B cell (primary cell): ENCODE measurements at regions not wholly inside any gene's neighbourhood (a gene's known extent, or its start where the extent isn't known, plus 50 kb on each side); places are given as distances from the start of the nearest gene placed in this dataset.

Experiments used
- ATAC-seq: fragments of 200-7000 bp; cut with Tn5 transposase; one replicate; pipeline ENCODE4 v1.10.0; 2021; ENCODE audit warnings: low read depth, mild to moderate bottlenecking, moderate number of reproducible peaks, moderate library complexity
- CTCF ChIA-PET: fragments of 350-600 bp; sonication (Branson Sonifier 250); formaldehyde crosslinking; loops from one replicate; lab custom pipeline; 2021; ENCODE audit warnings: antibody characterized with exemption, inconsistent platforms; lab: Charles Lee
- POLR2A ChIA-PET: fragments of 350-600 bp; sonication (Branson Sonifier 250); formaldehyde crosslinking; loops from one replicate; lab custom pipeline; 2021; ENCODE audit warnings: antibody characterized with exemption; lab: Charles Lee
- DNase-seq: peaks from one replicate; pipeline ENCODE4 v3.0.0; 2013
- H2AFZ ChIP-seq: 2 replicates; pipeline ENCODE4 v1.6.1; 2012; ENCODE audit warnings: mild to moderate bottlenecking, low read depth, low read length; ENCODE audit not compliant: insufficient read depth, poor library complexity, severe bottlenecking
- H3K27ac ChIP-seq, 2 donors: 1 replicate in 1 of 2; 2 replicates in 1 of 2; pipeline ENCODE4 v1.5.1; 2012 to 2013; ENCODE audit warnings: low read length in 2 of 2, mild to moderate bottlenecking in 2 of 2, moderate library complexity in 1 of 2
- H3K27me3 ChIP-seq, 4 experiments: fragments of 200-600 bp in 1 of 4; sonication (generic) in 1 of 4; replicated peaks in 1 of 4; 1 replicate in 2 of 4; 2 replicates in 2 of 4; pipeline versions ENCODE4 v1.6.1 to v1.7.0; 2013 to 2016; ENCODE audit warnings: low read length in 3 of 4, mild to moderate bottlenecking in 2 of 4, mixed read lengths in 1 of 4, moderate library complexity in 1 of 4; ENCODE audit not compliant: insufficient read depth in 4 of 4, control insufficient read depth in 3 of 4; ENCODE audit errors: control extremely low read depth in 1 of 4
- H3K36me3 ChIP-seq, 2 experiments: replicated peaks in 1 of 2; 1 replicate in 1 of 2; 2 replicates in 1 of 2; pipeline versions ENCODE4 v1.6.1 to v1.7.1; 2013; ENCODE audit warnings: low read length in 1 of 2; ENCODE audit not compliant: insufficient read depth in 2 of 2, control insufficient read depth in 1 of 2; ENCODE audit errors: control extremely low read depth in 1 of 2, extremely low read depth in 1 of 2
- H3K4me1 ChIP-seq, 2 donors: fragments of 200-600 bp in 1 of 2; sonication (generic) in 1 of 2; 1 replicate in 1 of 2; 2 replicates in 1 of 2; pipeline versions ENCODE4 v1.5.1 to v1.6.1; 2013 to 2017; ENCODE audit warnings: low read length in 2 of 2; ENCODE audit not compliant: control insufficient read depth in 2 of 2, insufficient read depth in 2 of 2
- H3K4me2 ChIP-seq: replicated peaks from 2 replicates; pipeline ENCODE3; 2012; ENCODE audit warnings: mild to moderate bottlenecking, low read depth, low read length; ENCODE audit not compliant: poor library complexity, severe bottlenecking
- H3K4me3 ChIP-seq, 5 experiments: fragments of 200-600 bp in 1 of 5; sonication (generic) in 1 of 5; 1 replicate in 3 of 5; 2 replicates in 2 of 5; pipeline versions ENCODE4 v1.5.1 to v1.7.0; 2011 to 2016; ENCODE audit warnings: low read length in 4 of 5, mild to moderate bottlenecking in 4 of 5, low read depth in 2 of 5, control low read depth in 1 of 5, moderate library complexity in 1 of 5; ENCODE audit not compliant: insufficient read depth in 1 of 5; ENCODE audit errors: control extremely low read depth in 1 of 5, extremely low read depth in 1 of 5
- H3K79me2 ChIP-seq: fragments of 200-600 bp; sonication (generic); one replicate; pipeline ENCODE4 v1.6.0; 2016; ENCODE audit warnings: low read length; ENCODE audit not compliant: control insufficient read depth, insufficient read depth
- H3K9ac ChIP-seq: fragments of 200-600 bp; sonication (generic); 2 replicates; pipeline ENCODE4 v1.6.1; 2017; ENCODE audit warnings: mild to moderate bottlenecking, low read length, moderate library complexity
- H3K9me3 ChIP-seq, 3 donors: one replicate each; pipeline versions ENCODE4 v1.6.1 to v1.7.1; 2013; ENCODE audit warnings: low read length in 2 of 3; ENCODE audit not compliant: control insufficient read depth in 2 of 3, insufficient read depth in 1 of 3; ENCODE audit errors: control extremely low read depth in 1 of 3
- H4K20me1 ChIP-seq: 2 replicates; pipeline ENCODE4 v1.6.0; 2012; ENCODE audit warnings: mild to moderate bottlenecking, low read length; ENCODE audit not compliant: insufficient read depth, control insufficient read depth, poor library complexity, severe bottlenecking
- H3K27ac Mint-ChIP-seq: one replicate; pipeline ENCODE4 v1.8.0; 2021; ENCODE audit warnings: mixed read lengths
- H3K27me3 Mint-ChIP-seq: one replicate; pipeline ENCODE4 v1.8.0; 2021; ENCODE audit warnings: mixed read lengths
- H3K4me1 Mint-ChIP-seq: one replicate; pipeline ENCODE4 v1.8.0; 2021; ENCODE audit warnings: mixed read lengths
- H3K4me3 Mint-ChIP-seq: one replicate; pipeline ENCODE4 v1.8.0; 2021; ENCODE audit warnings: mixed read lengths
- H3K9me3 Mint-ChIP-seq: one replicate; pipeline ENCODE4 v1.8.0; 2022; ENCODE audit warnings: mixed read lengths; ENCODE audit not compliant: insufficient read depth
- EZH2 ChIP-seq: IDR thresholded peaks from 2 replicates; pipeline ENCODE4 v1.6.1; 2012; ENCODE audit warnings: borderline replicate concordance, low read depth, mild to moderate bottlenecking, moderate library complexity, low read length; ENCODE audit not compliant: insufficient read depth, poor library complexity, severe bottlenecking
- WGBS: methylation state at CpG from one replicate; pipeline ENCODE4 v1.1.5; 2013; ENCODE audit warnings: missing lambda C conversion rate; ENCODE audit not compliant: insufficient coverage; 5-methylcytosine and 5-hydroxymethylcytosine counted together
- intact Hi-C: fragments of 100-400 bp; cut with micrococcal nuclease; formaldehyde crosslinking; loops from one replicate; pipeline ENCODE4 v1.10.0; 2022
- TF ChIP-seq, protein P1 (sequence below): fragments of 200-600 bp; IDR thresholded peaks from one replicate; pipeline ENCODE4 v1.8.0; 2022; ENCODE audit warnings: antibody characterized with exemption, mild to moderate bottlenecking

DNA sequence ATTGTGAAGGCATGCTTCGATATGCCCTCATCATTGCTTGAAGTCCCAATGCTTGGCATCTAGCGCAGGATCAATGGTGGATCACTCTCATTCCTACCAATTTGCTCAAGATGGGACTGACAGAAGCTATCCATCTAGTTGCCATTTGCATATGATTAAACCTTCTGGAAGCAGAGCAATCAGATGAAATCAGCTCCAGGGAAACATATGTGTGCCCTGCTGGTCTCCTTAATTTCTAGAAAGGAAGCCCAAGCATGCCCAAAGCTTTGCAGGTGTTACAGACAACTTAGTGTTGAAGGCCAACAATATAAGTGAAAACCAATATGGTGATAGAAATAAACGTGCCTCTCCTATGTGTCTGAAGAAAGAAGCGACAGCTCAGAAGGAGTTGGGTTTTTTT, 350.0 kb upstream of the ERCC4 start:
- Mint-ChIP-seq H3K9me3 (no peaks in the 10 kb centered on the region), H3K4me3 (no peak overlapping the region), H3K27me3 (no peaks in the 10 kb centered on the region), H3K4me1 (no peaks in the 10 kb centered on the region), H3K27ac (no peak overlapping the region)
- ATAC-seq (no peak), DNase-seq (no peak)
- TF ChIP-seq, protein P1, sequence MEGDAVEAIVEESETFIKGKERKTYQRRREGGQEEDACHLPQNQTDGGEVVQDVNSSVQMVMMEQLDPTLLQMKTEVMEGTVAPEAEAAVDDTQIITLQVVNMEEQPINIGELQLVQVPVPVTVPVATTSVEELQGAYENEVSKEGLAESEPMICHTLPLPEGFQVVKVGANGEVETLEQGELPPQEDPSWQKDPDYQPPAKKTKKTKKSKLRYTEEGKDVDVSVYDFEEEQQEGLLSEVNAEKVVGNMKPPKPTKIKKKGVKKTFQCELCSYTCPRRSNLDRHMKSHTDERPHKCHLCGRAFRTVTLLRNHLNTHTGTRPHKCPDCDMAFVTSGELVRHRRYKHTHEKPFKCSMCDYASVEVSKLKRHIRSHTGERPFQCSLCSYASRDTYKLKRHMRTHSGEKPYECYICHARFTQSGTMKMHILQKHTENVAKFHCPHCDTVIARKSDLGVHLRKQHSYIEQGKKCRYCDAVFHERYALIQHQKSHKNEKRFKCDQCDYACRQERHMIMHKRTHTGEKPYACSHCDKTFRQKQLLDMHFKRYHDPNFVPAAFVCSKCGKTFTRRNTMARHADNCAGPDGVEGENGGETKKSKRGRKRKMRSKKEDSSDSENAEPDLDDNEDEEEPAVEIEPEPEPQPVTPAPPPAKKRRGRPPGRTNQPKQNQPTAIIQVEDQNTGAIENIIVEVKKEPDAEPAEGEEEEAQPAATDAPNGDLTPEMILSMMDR = no peak
- no peak for TF ChIP-seq EZH2
- Histone ChIP-seq H3K27me3 (no peaks in the 10 kb centered on the region), H3K79me2 (no peaks in the 10 kb centered on the region), H3K9me3 (peaks cover 0 to 3% (median 0%) of the 10 kb centered on the region in 3 donors), H4K20me1 (no peaks in the 10 kb centered on the region), H3K4me2 (no peak overlapping the region), H3K4me3 (no peak overlapping the region), H3K27ac (no peak overlapping the region), H2AFZ (no peak overlapping the region), H3K36me3 (no peaks in the 10 kb centered on the region), H3K9ac (no peak overlapping the region), H3K4me1 (no peaks in the 10 kb centered on the region)
- WGBS = 97% methylated on average over 3 of the region's 4 CpGs
- intact Hi-C loops = no loop called here
- ChIA-PET CTCF (no interaction called here), POLR2A (no interaction called here)

DNA sequence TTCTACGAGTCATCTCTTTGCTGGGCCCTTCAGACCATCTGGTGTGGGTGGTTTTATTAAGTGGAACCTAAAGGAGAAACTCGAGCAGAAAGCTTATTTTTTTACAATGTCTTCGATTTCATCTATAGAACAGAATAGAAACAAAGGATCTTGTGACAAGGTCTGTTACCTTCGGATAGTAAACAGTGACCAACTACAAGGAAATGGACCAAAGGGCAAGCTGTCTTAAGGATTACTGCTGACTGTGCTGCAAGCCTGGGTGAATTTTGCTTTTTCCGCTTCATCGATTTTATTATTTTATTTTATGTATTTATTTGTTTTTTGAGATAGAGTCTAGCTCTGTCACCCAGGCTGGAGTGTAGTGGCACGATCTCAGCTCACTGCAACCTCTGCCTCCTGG, 348.9 kb upstream of the ERCC4 start:
- Mint-ChIP-seq H3K4me1 (no peaks in the 10 kb centered on the region), H3K4me3 (no peak overlapping the region), H3K27me3 (no peaks in the 10 kb centered on the region), H3K27ac (no peak overlapping the region), H3K9me3 (no peaks in the 10 kb centered on the region)
- Histone ChIP-seq H3K9ac (no peak overlapping the region), H3K4me2 (no peak overlapping the region), H2AFZ (no peak overlapping the region), H3K4me3 (no peak overlapping the region), H4K20me1 (no peaks in the 10 kb centered on the region), H3K36me3 (no peaks in the 10 kb centered on the region), H3K27me3 (no peaks in the 10 kb centered on the region), H3K79me2 (no peaks in the 10 kb centered on the region), H3K9me3 (no peaks in the 10 kb centered on the region), H3K4me1 (no peaks in the 10 kb centered on the region), H3K27ac (no peak overlapping the region)
- no peak for TF ChIP-seq EZH2
- TF ChIP-seq, protein P1 = no peak
- CTCF ChIA-PET = no interaction called here
- intact Hi-C loops = no loop called here
- POLR2A ChIA-PET = no interaction called here
- WGBS = 83% methylated on average over 3 of the region's 7 CpGs
- DNase-seq (no peak), ATAC-seq (no peak)
